A673 (cell line): ENCODE measurements at regions not wholly inside any gene's neighbourhood (a gene's known extent, or its start where the extent isn't known, plus 50 kb on each side); places are given as distances from the start of the nearest gene placed in this dataset.

Experiments used
- CTCF ChIP-seq: fragments of 300-800, 200-600 bp; sonication (generic); conservative IDR thresholded peaks from 2 replicates; pipeline ENCODE4 v1.5.1; 2017; ENCODE audit warnings: low read depth, mild to moderate bottlenecking, antibody characterized with exemption, low read length, moderate library complexity, mixed read lengths
- EZH2 ChIP-seq: fragments of 200-600 bp; sonication (generic); IDR thresholded peaks from 2 replicates; pipeline ENCODE4 v1.6.1; 2017; ENCODE audit warnings: borderline replicate concordance, low read depth, mild to moderate bottlenecking, mixed read lengths, antibody characterized with exemption, low read length; ENCODE audit not compliant: poor library complexity, severe bottlenecking

- no peak for TF ChIP-seq CTCF
- TF ChIP-seq EZH2: no peak
Measured at GRCh38 chr15:26023691-26024090, 160.6 kb upstream of the ATP10A start.
